Glomerular visceral epithelial cell (primary cell): ENCODE measurements at regions not wholly inside any gene's neighbourhood (a gene's known extent, or its start where the extent isn't known, plus 50 kb on each side); places are given as distances from the start of the nearest gene placed in this dataset.

Experiments used
- DNase-seq: peaks from one replicate; pipeline ENCODE4 v3.0.0-alpha.2; 2016; ENCODE audit errors: extremely low spot score

GRCh38 chr5:3957658-3958057 lies 362.0 kb downstream of the IRX1 start:
- no peak for DNase-seq

- no peak for DNase-seq
Observed at GRCh38 chr5:3958389-3958788, 362.8 kb downstream of the IRX1 start.

GRCh38 chr5:3962113-3962512 lies 366.5 kb downstream of the IRX1 start:
- DNase-seq, result no peak

- DNase-seq, result no peak
Observed at GRCh38 chr5:3963652-3964051, 368.0 kb downstream of the IRX1 start.

GRCh38 chr5:3980156-3980555 lies 384.5 kb downstream of the IRX1 start:
- DNase-seq, result no peak

GRCh38 chr5:3987867-3988266 lies 392.2 kb downstream of the IRX1 start:
- no peak for DNase-seq

- DNase-seq, result no peak
Observed at GRCh38 chr5:3993856-3994473, 398.3 kb downstream of the IRX1 start.

- DNase-seq, result no peak
Observed at GRCh38 chr5:3994628-3995027, 399.0 kb downstream of the IRX1 start.

- DNase-seq, result no peak
Observed at GRCh38 chr5:3995954-3996619, 400.5 kb downstream of the IRX1 start.

GRCh38 chr5:3996707-3997336 lies 401.2 kb downstream of the IRX1 start:
- no peak for DNase-seq

- no peak for DNase-seq
Observed at GRCh38 chr5:3997670-3998069, 402.0 kb downstream of the IRX1 start.

GRCh38 chr5:3999929-4000328 lies 404.3 kb downstream of the IRX1 start:
- DNase-seq, result no peak

- DNase-seq, result no peak
Observed at GRCh38 chr5:4001004-4001403, 405.4 kb downstream of the IRX1 start.

GRCh38 chr5:4001758-4002533 lies 406.3 kb downstream of the IRX1 start:
- DNase-seq, result no peak

- DNase-seq, result no peak
Observed at GRCh38 chr5:4005335-4005734, 409.7 kb downstream of the IRX1 start.

- no peak for DNase-seq
Observed at GRCh38 chr5:4007001-4007400, 411.4 kb downstream of the IRX1 start.

GRCh38 chr5:4011943-4012342 lies 416.3 kb downstream of the IRX1 start:
- DNase-seq, result no peak

GRCh38 chr5:4013106-4013898 lies 417.7 kb downstream of the IRX1 start:
- DNase-seq, result no peak

GRCh38 chr5:4015709-4016108 lies 420.1 kb downstream of the IRX1 start:
- DNase-seq, result no peak

GRCh38 chr5:4017076-4017803 lies 421.6 kb downstream of the IRX1 start:
- no peak for DNase-seq

- no peak for DNase-seq
Observed at GRCh38 chr5:4018007-4018406, 422.4 kb downstream of the IRX1 start.
